ENCODE measurements at regions not wholly inside any gene's neighbourhood (a gene's known extent, or its start where the extent isn't known, plus 50 kb on each side); places are given as distances from the start of the nearest gene placed in this dataset.

- H3K4me3 ChIP-seq (ENCODE audit: low read depth in 1 of 2, low read length in 2 of 2), result no peak overlapping the region
- H3K9me3 ChIP-seq (ENCODE audit: control insufficient read depth in 1 of 2, low read length in 2 of 2), result no peaks in the 10 kb centered on the region
Measured at GRCh38 chr10:36688717-36689116, 436.7 kb upstream of the ANKRD30A start.

GRCh38 chr10:36683421-36683820, 442.0 kb upstream of the ANKRD30A start:
- Histone ChIP-seq H3K9me3 (ENCODE audit: control insufficient read depth in 1 of 2, low read length in 2 of 2) (no peaks in the 10 kb centered on the region), H3K4me1 (ENCODE audit: control insufficient read depth in 1 of 2, insufficient read depth in 2 of 2, low read length in 2 of 2) (no peaks in the 10 kb centered on the region), H3K36me3 (ENCODE audit: control insufficient read depth in 1 of 2, insufficient read depth in 2 of 2, low read length in 2 of 2) (no peaks in the 10 kb centered on the region), H3K27me3 (ENCODE audit: low read depth, low read length) (no peaks in the 10 kb centered on the region), H3K27ac (ENCODE audit: low read length) (no peak overlapping the region), H3K4me3 (ENCODE audit: low read depth in 1 of 2, low read length in 2 of 2) (no peak overlapping the region)

More at GRCh38 chr10:36688717-36689116, 436.7 kb upstream of the ANKRD30A start:
- H3K36me3 ChIP-seq (ENCODE audit: control insufficient read depth in 1 of 2, insufficient read depth in 2 of 2, low read length in 2 of 2), result no peaks in the 10 kb centered on the region
- H3K4me1 ChIP-seq (ENCODE audit: control insufficient read depth in 1 of 2, insufficient read depth in 2 of 2, low read length in 2 of 2), result no peaks in the 10 kb centered on the region
- no peaks in the 10 kb centered on the region for H3K27me3 ChIP-seq (ENCODE audit: low read depth, low read length)
- H3K27ac ChIP-seq (ENCODE audit: low read length), result no peak overlapping the region

GRCh38 chr10:36681751-36682632, 443.4 kb upstream of the ANKRD30A start:
- Histone ChIP-seq H3K27me3 (ENCODE audit: low read depth, low read length) (no peaks in the 10 kb centered on the region), H3K36me3 (ENCODE audit: control insufficient read depth in 1 of 2, insufficient read depth in 2 of 2, low read length in 2 of 2) (no peaks in the 10 kb centered on the region), H3K27ac (ENCODE audit: low read length) (no peak overlapping the region), H3K4me3 (ENCODE audit: low read depth in 1 of 2, low read length in 2 of 2) (no peak overlapping the region), H3K9me3 (ENCODE audit: control insufficient read depth in 1 of 2, low read length in 2 of 2) (no peaks in the 10 kb centered on the region), H3K4me1 (ENCODE audit: control insufficient read depth in 1 of 2, insufficient read depth in 2 of 2, low read length in 2 of 2) (no peaks in the 10 kb centered on the region)

GRCh38 chr10:36679554-36679953, 445.8 kb upstream of the ANKRD30A start:
- Histone ChIP-seq H3K4me3 (ENCODE audit: low read depth in 1 of 2, low read length in 2 of 2) (no peak overlapping the region), H3K27me3 (ENCODE audit: low read depth, low read length) (no peaks in the 10 kb centered on the region), H3K27ac (ENCODE audit: low read length) (no peak overlapping the region), H3K36me3 (ENCODE audit: control insufficient read depth in 1 of 2, insufficient read depth in 2 of 2, low read length in 2 of 2) (no peaks in the 10 kb centered on the region), H3K4me1 (ENCODE audit: control insufficient read depth in 1 of 2, insufficient read depth in 2 of 2, low read length in 2 of 2) (no peaks in the 10 kb centered on the region), H3K9me3 (ENCODE audit: control insufficient read depth in 1 of 2, low read length in 2 of 2) (no peaks in the 10 kb centered on the region)

- Histone ChIP-seq H3K27me3 (ENCODE audit: low read depth, low read length) (no peaks in the 10 kb centered on the region), H3K36me3 (ENCODE audit: control insufficient read depth in 1 of 2, insufficient read depth in 2 of 2, low read length in 2 of 2) (no peaks in the 10 kb centered on the region), H3K4me3 (ENCODE audit: low read depth in 1 of 2, low read length in 2 of 2) (no peak overlapping the region), H3K27ac (ENCODE audit: low read length) (no peak overlapping the region), H3K4me1 (ENCODE audit: control insufficient read depth in 1 of 2, insufficient read depth in 2 of 2, low read length in 2 of 2) (no peaks in the 10 kb centered on the region), H3K9me3 (ENCODE audit: control insufficient read depth in 1 of 2, low read length in 2 of 2) (no peaks in the 10 kb centered on the region)
Measured at GRCh38 chr10:36677431-36677768, 448.0 kb upstream of the ANKRD30A start.

GRCh38 chr10:36676756-36677430, 448.5 kb upstream of the ANKRD30A start:
- H3K4me3 ChIP-seq (ENCODE audit: low read depth in 1 of 2, low read length in 2 of 2), result no peak overlapping the region
- H3K4me1 ChIP-seq (ENCODE audit: control insufficient read depth in 1 of 2, insufficient read depth in 2 of 2, low read length in 2 of 2), result no peaks in the 10 kb centered on the region
- H3K9me3 ChIP-seq (ENCODE audit: control insufficient read depth in 1 of 2, low read length in 2 of 2), result no peaks in the 10 kb centered on the region
- H3K27ac ChIP-seq (ENCODE audit: low read length), result no peak overlapping the region
- no peaks in the 10 kb centered on the region for H3K36me3 ChIP-seq (ENCODE audit: control insufficient read depth in 1 of 2, insufficient read depth in 2 of 2, low read length in 2 of 2)
- no peaks in the 10 kb centered on the region for H3K27me3 ChIP-seq (ENCODE audit: low read depth, low read length)

- Histone ChIP-seq H3K27ac (ENCODE audit: low read length) (no peak overlapping the region), H3K4me1 (ENCODE audit: control insufficient read depth in 1 of 2, insufficient read depth in 2 of 2, low read length in 2 of 2) (no peaks in the 10 kb centered on the region), H3K36me3 (ENCODE audit: control insufficient read depth in 1 of 2, insufficient read depth in 2 of 2, low read length in 2 of 2) (no peaks in the 10 kb centered on the region), H3K27me3 (ENCODE audit: low read depth, low read length) (no peaks in the 10 kb centered on the region), H3K9me3 (ENCODE audit: control insufficient read depth in 1 of 2, low read length in 2 of 2) (no peaks in the 10 kb centered on the region), H3K4me3 (ENCODE audit: low read depth in 1 of 2, low read length in 2 of 2) (no peak overlapping the region)
Measured at GRCh38 chr10:36676321-36676720, 449.1 kb upstream of the ANKRD30A start.

- no peaks in the 10 kb centered on the region for H3K9me3 ChIP-seq (ENCODE audit: control insufficient read depth in 1 of 2, low read length in 2 of 2)
- no peaks in the 10 kb centered on the region for H3K36me3 ChIP-seq (ENCODE audit: control insufficient read depth in 1 of 2, insufficient read depth in 2 of 2, low read length in 2 of 2)
- H3K4me3 ChIP-seq (ENCODE audit: low read depth in 1 of 2, low read length in 2 of 2), result no peak overlapping the region
- no peaks in the 10 kb centered on the region for H3K4me1 ChIP-seq (ENCODE audit: control insufficient read depth in 1 of 2, insufficient read depth in 2 of 2, low read length in 2 of 2)
- H3K27me3 ChIP-seq (ENCODE audit: low read depth, low read length), result no peaks in the 10 kb centered on the region
- no peak overlapping the region for H3K27ac ChIP-seq (ENCODE audit: low read length)
Measured at GRCh38 chr10:36675458-36675880, 449.9 kb upstream of the ANKRD30A start.

GRCh38 chr10:36671607-36672006, 453.8 kb upstream of the ANKRD30A start:
- no peaks in the 10 kb centered on the region for H3K9me3 ChIP-seq (ENCODE audit: control insufficient read depth in 1 of 2, low read length in 2 of 2)
- peaks cover 0 to 5% of the 10 kb centered on the region in 2 donors for H3K4me1 ChIP-seq (ENCODE audit: control insufficient read depth in 1 of 2, insufficient read depth in 2 of 2, low read length in 2 of 2)
- H3K36me3 ChIP-seq (ENCODE audit: control insufficient read depth in 1 of 2, insufficient read depth in 2 of 2, low read length in 2 of 2), result no peaks in the 10 kb centered on the region
- H3K27ac ChIP-seq (ENCODE audit: low read length), result no peak overlapping the region
- no peak overlapping the region for H3K4me3 ChIP-seq (ENCODE audit: low read depth in 1 of 2, low read length in 2 of 2)
- H3K27me3 ChIP-seq (ENCODE audit: low read depth, low read length), result no peaks in the 10 kb centered on the region

GRCh38 chr10:36670621-36671402, 454.6 kb upstream of the ANKRD30A start:
- Histone ChIP-seq H3K27me3 (ENCODE audit: low read depth, low read length) (no peaks in the 10 kb centered on the region), H3K27ac (ENCODE audit: low read length) (no peak overlapping the region), H3K36me3 (ENCODE audit: control insufficient read depth in 1 of 2, insufficient read depth in 2 of 2, low read length in 2 of 2) (no peaks in the 10 kb centered on the region), H3K4me3 (ENCODE audit: low read depth in 1 of 2, low read length in 2 of 2) (no peak overlapping the region), H3K9me3 (ENCODE audit: control insufficient read depth in 1 of 2, low read length in 2 of 2) (no peaks in the 10 kb centered on the region), H3K4me1 (ENCODE audit: control insufficient read depth in 1 of 2, insufficient read depth in 2 of 2, low read length in 2 of 2) (peaks cover 0 to 5% of the 10 kb centered on the region in 2 donors)

All from muscle layer of duodenum (tissue), 2 donors.